GM19463 (cell line): ENCODE measurements at regions not wholly inside any gene's neighbourhood (a gene's known extent, or its start where the extent isn't known, plus 50 kb on each side); places are given as distances from the start of the nearest gene placed in this dataset.

Experiments used
- ATAC-seq: cut with Tn5 transposase; IDR thresholded peaks from one replicate; pipeline ENCODE4 v1.9.1; 2021; ENCODE audit warnings: mild to moderate bottlenecking, moderate library complexity; ENCODE audit not compliant: unreplicated experiment

- ATAC-seq, result no peak
Measured at GRCh38 chr3:5270666-5271371, 83.3 kb downstream of the EDEM1 start.

- ATAC-seq, result no peak
Measured at GRCh38 chr3:5271372-5271683, 83.8 kb downstream of the EDEM1 start.

GRCh38 chr3:5272387-5272786 is 84.9 kb downstream of the EDEM1 start:
- no peak for ATAC-seq

- ATAC-seq, result no peak
Measured at GRCh38 chr3:5274091-5274490, 86.6 kb downstream of the EDEM1 start.

- ATAC-seq, result no peak
Measured at GRCh38 chr3:5275529-5275928, 88.0 kb downstream of the EDEM1 start.

- no peak for ATAC-seq
Measured at GRCh38 chr3:5276934-5277333, 89.4 kb downstream of the EDEM1 start.

- no peak for ATAC-seq
Measured at GRCh38 chr3:5277612-5278236, 90.2 kb downstream of the EDEM1 start.

- ATAC-seq, result no peak
Measured at GRCh38 chr3:5278666-5279065, 91.2 kb downstream of the EDEM1 start.

- no peak for ATAC-seq
Measured at GRCh38 chr3:5282703-5283102, 95.2 kb downstream of the EDEM1 start.

GRCh38 chr3:5285439-5285838 is 97.9 kb downstream of the EDEM1 start:
- no peak for ATAC-seq

GRCh38 chr3:5290915-5291314 is 103.4 kb downstream of the EDEM1 start:
- ATAC-seq, result no peak

GRCh38 chr3:5292512-5292911 is 105.0 kb downstream of the EDEM1 start:
- no peak for ATAC-seq

- ATAC-seq, result no peak
Measured at GRCh38 chr3:5293207-5293606, 105.7 kb downstream of the EDEM1 start.

- ATAC-seq, result no peak
Measured at GRCh38 chr3:5294356-5294755, 106.8 kb downstream of the EDEM1 start.

- no peak for ATAC-seq
Measured at GRCh38 chr3:5295191-5295690, 107.7 kb downstream of the EDEM1 start.

- no peak for ATAC-seq
Measured at GRCh38 chr3:5296362-5296761, 108.9 kb downstream of the EDEM1 start.

GRCh38 chr3:5297895-5298294 is 110.4 kb downstream of the EDEM1 start:
- peak; percentile 26 for ATAC-seq

- ATAC-seq, result peak; percentile 96
Measured at GRCh38 chr3:5298453-5298852, 110.9 kb downstream of the EDEM1 start.

- ATAC-seq, result no peak
Measured at GRCh38 chr3:5299161-5299560, 111.7 kb downstream of the EDEM1 start.

GRCh38 chr3:5300638-5301037 is 113.1 kb downstream of the EDEM1 start:
- no peak for ATAC-seq

GRCh38 chr3:5301651-5302297 is 114.3 kb downstream of the EDEM1 start:
- ATAC-seq, result no peak

- no peak for ATAC-seq
Measured at GRCh38 chr3:5302661-5303060, 115.2 kb downstream of the EDEM1 start.
